HCT116 (cell line): ENCODE measurements at regions not wholly inside any gene's neighbourhood (a gene's known extent, or its start where the extent isn't known, plus 50 kb on each side); places are given as distances from the start of the nearest gene placed in this dataset.

Source experiments
- ATAC-seq: fragments of 200-7000 bp; cut with Tn5 transposase; 2 replicates; pipeline ENCODE4 v1.9.1; 2020; ENCODE audit warnings: mild to moderate bottlenecking, moderate library complexity
- BruUV-seq: library from RNA; stranded (reverse); fragments of 400-500 nt; replicated peaks from 2 replicates; lab custom pipeline; 2021; lab: Mats Ljungman, UMichigan
- CTCF ChIA-PET: fragments of 300-600 bp; sonication (Branson Sonifier 250); formaldehyde crosslinking; loops from one replicate; lab custom pipeline; 2021; ENCODE audit warnings: antibody characterized with exemption; lab: Charles Lee
- POLR2A ChIA-PET: fragments of 300-600, 350-600 bp; sonication (Branson Sonifier 250); formaldehyde crosslinking; loops from one replicate; lab custom pipeline; 2021; ENCODE audit warnings: antibody characterized with exemption; lab: Charles Lee
- RAD21 ChIA-PET, 2 experiments: fragments of 300-600 bp; sonication (Branson Sonifier 250); formaldehyde crosslinking; loops; one replicate each; lab custom pipeline; 2023; ENCODE audit warnings: low total read pairs in 2 of 2; ENCODE audit not compliant: uncharacterized antibody in 2 of 2, unreplicated experiment in 2 of 2, low non-redundant PET in 1 of 2; lab: Charles Lee
- DNase-seq: peaks from one replicate; pipeline ENCODE4 v3.0.0-alpha.2; 2010; ENCODE audit warnings: low read depth, low spot score
- H2AFZ ChIP-seq: fragments of 200-600 bp; shearing (Covaris generic), sonication (generic); 2 replicates; pipeline ENCODE4 v1.6.1; 2017; ENCODE audit warnings: low read depth, mixed run types, mixed read lengths, antibody characterized with exemption, low read length; ENCODE audit not compliant: poor library complexity, severe bottlenecking
- H3K27ac ChIP-seq: 2 replicates; pipeline ENCODE4 v1.5.1; 2012; ENCODE audit warnings: low read depth, low read length
- H3K27me3 ChIP-seq: fragments of 200-600 bp; sonication (generic); 2 replicates; pipeline ENCODE4 v1.6.1; 2016; ENCODE audit warnings: mixed run types, low read length, mixed read lengths; ENCODE audit not compliant: insufficient read depth
- H3K36me3 ChIP-seq, 2 experiments: fragments of 200-500 bp in 1 of 2; fragments of 200-600 bp in 1 of 2; sonication (Bioruptor generic) in 1 of 2; sonication (generic) in 1 of 2; 2 replicates each; pipeline versions ENCODE4 v1.5.1 to v1.6.1; 2014 to 2016; ENCODE audit warnings: low read length in 2 of 2, inconsistent platforms in 1 of 2, mixed read lengths in 1 of 2, mixed run types in 1 of 2; ENCODE audit not compliant: insufficient read depth in 2 of 2, control insufficient read depth in 1 of 2
- H3K4me1 ChIP-seq, 2 experiments: fragments of 200-600 bp in 1 of 2; sonication (generic) in 1 of 2; 2 replicates each; pipeline versions ENCODE4 v1.5.1 to v1.6.1; 2012 to 2017; ENCODE audit warnings: low read length in 2 of 2, inconsistent platforms in 1 of 2, mild to moderate bottlenecking in 1 of 2, mixed read lengths in 1 of 2, mixed run types in 1 of 2, moderate library complexity in 1 of 2; ENCODE audit not compliant: insufficient read depth in 2 of 2, control insufficient read depth in 1 of 2
- H3K4me2 ChIP-seq: fragments of 200-600 bp; sonication (generic); 2 replicates; pipeline ENCODE4 v1.6.1; 2017; ENCODE audit warnings: mixed run types, low read length, mixed read lengths
- H3K4me3 ChIP-seq, 2 experiments: fragments of 200-600 bp in 1 of 2; sonication (generic) in 1 of 2; replicated peaks in 1 of 2; 2 replicates each; pipeline ENCODE4 v1.5.1; 2011 to 2016; ENCODE audit warnings: low read length in 2 of 2, control low read depth in 1 of 2, low read depth in 1 of 2, mild to moderate bottlenecking in 1 of 2, mixed read lengths in 1 of 2, mixed run types in 1 of 2
- H3K79me2 ChIP-seq: fragments of 200-600 bp; sonication (generic); 2 replicates; pipeline ENCODE4 v1.6.1; 2017; ENCODE audit warnings: mild to moderate bottlenecking, mixed run types, low read length, moderate library complexity, mixed read lengths; ENCODE audit not compliant: insufficient read depth
- H3K9ac ChIP-seq: fragments of 200-600 bp; sonication (generic); 2 replicates; pipeline ENCODE4 v1.6.1; 2016; ENCODE audit warnings: low read length, mixed read lengths
- H3K9me2 ChIP-seq: fragments of 200-600 bp; sonication (generic), shearing (Covaris generic); 2 replicates; pipeline ENCODE4 v1.6.1; 2017; ENCODE audit warnings: mixed run types, mild to moderate bottlenecking, moderate library complexity; ENCODE audit not compliant: insufficient read depth
- H3K9me3 ChIP-seq, 2 experiments: fragments of 200-500 bp in 1 of 2; fragments of 200-600 bp in 1 of 2; sonication (Bioruptor generic) in 1 of 2; sonication (generic) in 1 of 2; 2 replicates each; pipeline ENCODE4 v1.6.1; 2014 to 2017; ENCODE audit warnings: low read length in 2 of 2, mixed read lengths in 2 of 2, inconsistent platforms in 1 of 2, low read depth in 1 of 2, mild to moderate bottlenecking in 1 of 2, mixed run types in 1 of 2, moderate library complexity in 1 of 2; ENCODE audit not compliant: control insufficient read depth in 1 of 2, insufficient read depth in 1 of 2
- H4K20me1 ChIP-seq: fragments of 200-600 bp; sonication (generic), shearing (Covaris generic); 2 replicates; pipeline ENCODE4 v1.6.1; 2017; ENCODE audit warnings: mixed run types, mild to moderate bottlenecking, moderate library complexity; ENCODE audit not compliant: insufficient read depth
- CEBPB ChIP-seq: IDR thresholded peaks from 2 replicates; pipeline ENCODE4 v1.6.1; 2012; ENCODE audit warnings: low read depth
- EGR1 ChIP-seq: IDR thresholded peaks from 2 replicates; pipeline ENCODE4 v1.6.1; 2012; ENCODE audit warnings: low read depth
- ELF1 ChIP-seq: IDR thresholded peaks from 2 replicates; pipeline ENCODE4 v1.6.1; 2012; ENCODE audit warnings: low read depth, borderline replicate concordance
- EZH2 ChIP-seq: fragments of 200-600 bp; sonication (generic); IDR thresholded peaks from 2 replicates; pipeline ENCODE4 v1.6.1; 2017; ENCODE audit warnings: antibody characterized with exemption, mixed run types
- FOSL1 ChIP-seq: IDR thresholded peaks from 2 replicates; pipeline ENCODE4 v1.6.1; 2012; ENCODE audit warnings: low read depth
- POLR2AphosphoS5 ChIP-seq: IDR thresholded peaks from 2 replicates; pipeline ENCODE4 v1.6.1; 2011; ENCODE audit warnings: mild to moderate bottlenecking, low read depth, low read length, moderate library complexity
- SP1 ChIP-seq: IDR thresholded peaks from 2 replicates; pipeline ENCODE4 v1.6.1; 2012; ENCODE audit warnings: low read depth
- TCF7L2 ChIP-seq: IDR thresholded peaks from 2 replicates; pipeline ENCODE4 v1.7.0; 2011; ENCODE audit warnings: borderline replicate concordance, inconsistent platforms; ENCODE audit not compliant: insufficient read depth, insufficient read length; ENCODE audit errors: extremely low read depth
- YY1 ChIP-seq: IDR thresholded peaks from 2 replicates; pipeline ENCODE4 v1.6.1; 2011; ENCODE audit warnings: low read length, low read depth, moderate library complexity, mild to moderate bottlenecking; ENCODE audit not compliant: insufficient replicate concordance; ENCODE audit errors: extremely low read depth
- ZFX ChIP-seq: fragments of 450-650 bp; IDR thresholded peaks from 2 replicates; pipeline ENCODE4 v1.6.1; 2017
- ZNF274 ChIP-seq: fragments of 200-500 bp; sonication (Bioruptor generic); IDR thresholded peaks from 2 replicates; pipeline ENCODE4 v1.6.1; 2014; ENCODE audit warnings: mild to moderate bottlenecking, low read depth, low read length, inconsistent platforms
- intact Hi-C: fragments of 100-400 bp; cut with micrococcal nuclease; formaldehyde crosslinking; loops from 2 replicates; pipeline ENCODE4 v1.10.0; 2022
- TF ChIP-seq, protein P1 (sequence below): IDR thresholded peaks from 2 replicates; pipeline ENCODE4 v1.6.1; 2011; ENCODE audit warnings: mild to moderate bottlenecking, low read length, moderate library complexity; ENCODE audit not compliant: insufficient replicate concordance; ENCODE audit errors: extremely low read depth
- TF ChIP-seq, protein P2 (sequence below), 3 experiments: fragments of 200-600 bp in 1 of 3; sonication (generic) in 1 of 3; IDR thresholded peaks in 2 of 3; conservative IDR thresholded peaks in 1 of 3; 2 replicates each; pipeline ENCODE4 v1.5.1; 2012 to 2017; ENCODE audit warnings: low read depth in 2 of 3, low read length in 2 of 3, antibody characterized with exemption in 1 of 3, borderline replicate concordance in 1 of 3, control low read depth in 1 of 3, mild to moderate bottlenecking in 1 of 3, mixed read lengths in 1 of 3, mixed run types in 1 of 3, moderate library complexity in 1 of 3; ENCODE audit not compliant: insufficient read depth in 1 of 3

DNA sequence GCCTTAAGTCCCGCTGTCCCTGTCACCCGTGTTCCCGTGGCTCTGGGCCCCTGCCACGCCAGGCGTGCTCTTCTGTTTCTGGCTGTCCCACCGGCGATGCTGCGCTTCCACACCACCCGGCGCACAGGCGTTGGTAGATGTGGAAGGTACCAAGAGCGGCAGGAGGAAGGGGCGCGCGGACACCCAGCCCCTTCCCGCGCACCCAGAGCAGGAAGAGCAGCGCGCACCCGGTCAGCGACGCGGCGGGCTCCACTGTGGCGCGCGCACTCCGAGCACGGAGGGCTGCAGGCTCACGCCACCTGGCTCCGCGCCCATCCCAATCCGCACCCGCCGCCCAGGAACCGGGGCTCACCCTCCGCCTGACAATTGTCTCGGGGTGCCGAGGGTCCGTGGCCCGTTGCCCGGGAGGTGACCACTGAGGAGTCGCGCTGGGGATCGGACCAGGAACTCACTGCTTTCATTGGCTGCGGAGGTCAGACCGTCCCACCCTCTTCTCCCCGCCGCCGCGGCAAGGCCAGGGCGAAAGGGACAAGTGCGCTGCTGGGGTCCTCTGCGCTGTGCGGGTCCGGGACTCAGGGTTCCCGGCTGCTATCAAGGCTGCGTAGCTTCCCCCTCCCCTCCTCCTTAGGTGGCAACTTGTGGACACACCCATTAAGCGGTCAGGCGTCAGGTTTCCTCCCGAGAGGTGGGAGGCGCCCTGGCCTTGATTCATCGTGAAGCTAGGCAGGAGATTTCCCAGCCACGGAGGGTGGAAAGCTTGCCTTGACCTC, 121.6 kb upstream of the ZNF92 start:
- Histone ChIP-seq H3K27ac (peak overlapping the region; percentile 33; the same call in 1 of the 2 replicates), H3K9ac (peak overlapping the region; percentile 51)
- BruUV-seq: no TSS peak

DNA sequence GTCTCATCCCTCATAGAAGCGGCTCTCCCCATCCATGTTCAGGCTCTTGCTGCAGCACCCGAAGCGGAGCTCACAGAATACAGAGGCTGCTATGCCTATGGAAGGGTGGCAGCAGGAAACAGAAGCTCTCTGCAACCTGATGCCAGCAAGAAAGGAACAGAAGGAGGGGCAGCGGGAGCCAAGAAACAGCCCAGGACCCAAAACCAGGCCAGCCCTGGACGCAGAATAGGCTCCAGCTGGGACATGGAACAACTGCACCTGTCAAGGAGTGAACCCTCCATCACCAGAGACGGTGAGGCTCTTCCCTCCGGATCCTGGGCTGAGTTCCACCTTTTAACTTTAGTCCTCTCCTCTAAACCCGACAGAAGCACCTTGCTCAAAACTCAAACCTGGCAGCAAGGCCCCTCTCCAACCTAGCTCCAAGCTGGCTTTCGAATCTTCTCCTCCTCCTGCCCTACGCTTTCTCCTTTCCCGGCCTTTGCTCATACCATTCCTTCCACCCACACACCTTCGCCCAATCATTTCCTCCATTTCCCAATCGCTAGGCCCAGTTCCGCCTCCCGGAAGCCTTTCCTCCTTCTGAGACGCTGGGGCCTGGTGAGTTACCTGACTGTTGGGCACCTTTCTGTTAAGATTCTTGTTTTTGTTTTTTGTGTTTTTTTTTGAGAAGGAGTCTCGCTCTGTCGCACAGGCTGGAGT, 122.8 kb upstream of the ZNF92 start:
- BruUV-seq: no TSS peak
- TF ChIP-seq SP1: no peak
- no peak for TF ChIP-seq ZNF274
- TF ChIP-seq ZFX: no peak
- no peak for TF ChIP-seq YY1
- no peak for TF ChIP-seq EZH2
- TF ChIP-seq, protein P1, sequence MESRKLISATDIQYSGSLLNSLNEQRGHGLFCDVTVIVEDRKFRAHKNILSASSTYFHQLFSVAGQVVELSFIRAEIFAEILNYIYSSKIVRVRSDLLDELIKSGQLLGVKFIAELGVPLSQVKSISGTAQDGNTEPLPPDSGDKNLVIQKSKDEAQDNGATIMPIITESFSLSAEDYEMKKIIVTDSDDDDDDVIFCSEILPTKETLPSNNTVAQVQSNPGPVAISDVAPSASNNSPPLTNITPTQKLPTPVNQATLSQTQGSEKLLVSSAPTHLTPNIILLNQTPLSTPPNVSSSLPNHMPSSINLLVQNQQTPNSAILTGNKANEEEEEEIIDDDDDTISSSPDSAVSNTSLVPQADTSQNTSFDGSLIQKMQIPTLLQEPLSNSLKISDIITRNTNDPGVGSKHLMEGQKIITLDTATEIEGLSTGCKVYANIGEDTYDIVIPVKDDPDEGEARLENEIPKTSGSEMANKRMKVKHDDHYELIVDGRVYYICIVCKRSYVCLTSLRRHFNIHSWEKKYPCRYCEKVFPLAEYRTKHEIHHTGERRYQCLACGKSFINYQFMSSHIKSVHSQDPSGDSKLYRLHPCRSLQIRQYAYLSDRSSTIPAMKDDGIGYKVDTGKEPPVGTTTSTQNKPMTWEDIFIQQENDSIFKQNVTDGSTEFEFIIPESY: no peak
- TF ChIP-seq ELF1: no peak
- no peak for TF ChIP-seq TCF7L2
- TF ChIP-seq, protein P2, sequence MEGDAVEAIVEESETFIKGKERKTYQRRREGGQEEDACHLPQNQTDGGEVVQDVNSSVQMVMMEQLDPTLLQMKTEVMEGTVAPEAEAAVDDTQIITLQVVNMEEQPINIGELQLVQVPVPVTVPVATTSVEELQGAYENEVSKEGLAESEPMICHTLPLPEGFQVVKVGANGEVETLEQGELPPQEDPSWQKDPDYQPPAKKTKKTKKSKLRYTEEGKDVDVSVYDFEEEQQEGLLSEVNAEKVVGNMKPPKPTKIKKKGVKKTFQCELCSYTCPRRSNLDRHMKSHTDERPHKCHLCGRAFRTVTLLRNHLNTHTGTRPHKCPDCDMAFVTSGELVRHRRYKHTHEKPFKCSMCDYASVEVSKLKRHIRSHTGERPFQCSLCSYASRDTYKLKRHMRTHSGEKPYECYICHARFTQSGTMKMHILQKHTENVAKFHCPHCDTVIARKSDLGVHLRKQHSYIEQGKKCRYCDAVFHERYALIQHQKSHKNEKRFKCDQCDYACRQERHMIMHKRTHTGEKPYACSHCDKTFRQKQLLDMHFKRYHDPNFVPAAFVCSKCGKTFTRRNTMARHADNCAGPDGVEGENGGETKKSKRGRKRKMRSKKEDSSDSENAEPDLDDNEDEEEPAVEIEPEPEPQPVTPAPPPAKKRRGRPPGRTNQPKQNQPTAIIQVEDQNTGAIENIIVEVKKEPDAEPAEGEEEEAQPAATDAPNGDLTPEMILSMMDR (IDR thresholded peaks at IDR 0.05 in 2 of 3, conservative IDR thresholded peaks at IDR 0.05 in 1 of 3; ENCODE audit: borderline replicate concordance in 1 of 3, insufficient read depth in 1 of 3, low read depth in 2 of 3, low read length in 2 of 3): no peak
- no peak for TF ChIP-seq EGR1
- TF ChIP-seq FOSL1: no peak
- H3K4me2 ChIP-seq: no peak overlapping the region
- ATAC-seq: no peak
- POLR2A ChIA-PET: no interaction called here
- H3K27me3 ChIP-seq: no peaks in the 10 kb centered on the region
- no peaks in the 10 kb centered on the region for H4K20me1 ChIP-seq
- no peak overlapping the region for H3K9ac ChIP-seq
- H3K27ac ChIP-seq: no peak overlapping the region
- H3K4me3 ChIP-seq: no peak overlapping the region
- no peaks in the 10 kb centered on the region for H3K36me3 ChIP-seq
- no peaks in the 10 kb centered on the region for H3K79me2 ChIP-seq
- RAD21 ChIA-PET: no interaction called here
- intact Hi-C loops: no loop called here
- peaks cover 5 to 15% of the 10 kb centered on the region in 2 experiments for H3K4me1 ChIP-seq
- CTCF ChIA-PET: no interaction called here
- H2AFZ ChIP-seq: no peak overlapping the region
- no peak for DNase-seq
- H3K9me2 ChIP-seq: no peaks in the 10 kb centered on the region
- no peaks in the 10 kb centered on the region for H3K9me3 ChIP-seq

More for the DNA sequence above, 121.6 kb upstream of the ZNF92 start:
- Histone ChIP-seq H3K9me3 (no peaks in the 10 kb centered on the region), H3K36me3 (no peaks in the 10 kb centered on the region), H3K4me1 (peaks cover 5 to 15% of the 10 kb centered on the region in 2 experiments), H3K9me2 (no peaks in the 10 kb centered on the region), H3K4me2 (peak overlapping the region; percentile 88), H4K20me1 (no peaks in the 10 kb centered on the region), H3K79me2 (no peaks in the 10 kb centered on the region), H3K27me3 (no peaks in the 10 kb centered on the region), H2AFZ (peak overlapping the region; percentile 70), H3K4me3 (peak overlapping the region; percentile 60 to 67)
- ATAC-seq: peak; percentile 90
- intact Hi-C loops: no loop called here
- TF ChIP-seq POLR2AphosphoS5 (0 out of 2 replicates have a peak, but pooled peaks have one; percentile 45), CEBPB (no peak)
- POLR2A ChIA-PET: interaction anchor here (1.1 kb wide), 1 partner anchor 17 kb away, joined by 3 read pairs; no protein-coding TSS in a partner anchor
- RAD21 ChIA-PET: no interaction called here
- peak; percentile 71 for DNase-seq
- CTCF ChIA-PET: no interaction called here
